Fibroblast of the aortic adventitia (primary cell): ENCODE measurements at regions not wholly inside any gene's neighbourhood (a gene's known extent, or its start where the extent isn't known, plus 50 kb on each side); places are given as distances from the start of the nearest gene placed in this dataset.

Source experiments
- DNase-seq: peaks from one replicate; pipeline ENCODE4 v3.0.0-alpha.2; 2010; ENCODE audit warnings: low read depth
- H3K4me3 ChIP-seq: 2 replicates; pipeline ENCODE4 v1.5.1; 2011; ENCODE audit warnings: low read depth, mild to moderate bottlenecking, control low read depth, low read length, moderate library complexity
- CTCF ChIP-seq: IDR thresholded peaks from 2 replicates; pipeline ENCODE4 v1.5.1; 2011; ENCODE audit warnings: mild to moderate bottlenecking, low read length, control low read depth, inconsistent platforms; ENCODE audit not compliant: insufficient read depth

DNA sequence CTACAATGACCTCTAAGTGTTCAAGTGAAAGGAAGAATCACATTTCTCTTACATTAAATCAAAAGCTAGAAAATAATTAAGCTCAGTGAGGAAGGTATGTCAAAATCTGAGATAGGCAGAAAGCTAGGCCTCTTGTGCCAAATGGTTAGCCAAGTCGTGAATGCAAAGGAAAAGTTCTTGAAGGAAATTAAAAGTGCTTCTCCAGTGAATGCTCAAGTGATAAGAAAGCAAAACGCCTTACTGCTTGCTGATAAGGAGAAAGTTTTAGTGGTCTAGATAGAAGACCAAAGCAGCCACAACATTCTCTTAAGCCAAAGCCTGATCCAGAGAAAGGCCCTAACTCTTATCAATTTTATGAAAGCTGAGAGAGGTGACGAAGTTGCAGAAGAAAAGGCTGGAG, 932.3 kb upstream of the ACVR2A start:
- H3K4me3 ChIP-seq: no peak overlapping the region
- TF ChIP-seq CTCF: no peak
- no peak for DNase-seq

- no peak for TF ChIP-seq CTCF
- H3K4me3 ChIP-seq: no peak overlapping the region
- DNase-seq: no peak
Observed at GRCh38 chr2:146908776-146909175, 936.1 kb upstream of the ACVR2A start.

GRCh38 chr2:146898083-146898482, 946.7 kb upstream of the ACVR2A start:
- no peak for DNase-seq
- TF ChIP-seq CTCF: no peak
- no peak overlapping the region for H3K4me3 ChIP-seq

DNA sequence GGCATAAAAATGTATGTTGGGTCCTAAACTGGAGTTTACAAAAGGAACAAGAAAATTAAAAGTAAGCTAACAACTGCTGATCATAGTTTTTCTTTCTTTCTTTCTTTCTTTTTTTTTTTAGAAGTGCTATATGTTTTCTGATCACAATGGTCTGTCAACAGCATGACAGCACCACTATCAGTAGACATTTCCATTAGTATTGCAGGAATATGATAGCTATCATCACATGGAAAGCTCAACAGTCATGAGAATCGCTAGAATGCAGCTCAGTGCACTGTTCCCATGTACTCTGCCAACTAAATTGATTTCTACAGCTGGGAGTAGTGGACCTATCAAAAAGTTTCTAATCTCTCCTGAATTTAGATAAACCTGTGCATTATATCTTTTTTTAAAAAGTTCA, 950.3 kb upstream of the ACVR2A start:
- DNase-seq: no peak
- TF ChIP-seq CTCF: no peak
- no peak overlapping the region for H3K4me3 ChIP-seq

DNA sequence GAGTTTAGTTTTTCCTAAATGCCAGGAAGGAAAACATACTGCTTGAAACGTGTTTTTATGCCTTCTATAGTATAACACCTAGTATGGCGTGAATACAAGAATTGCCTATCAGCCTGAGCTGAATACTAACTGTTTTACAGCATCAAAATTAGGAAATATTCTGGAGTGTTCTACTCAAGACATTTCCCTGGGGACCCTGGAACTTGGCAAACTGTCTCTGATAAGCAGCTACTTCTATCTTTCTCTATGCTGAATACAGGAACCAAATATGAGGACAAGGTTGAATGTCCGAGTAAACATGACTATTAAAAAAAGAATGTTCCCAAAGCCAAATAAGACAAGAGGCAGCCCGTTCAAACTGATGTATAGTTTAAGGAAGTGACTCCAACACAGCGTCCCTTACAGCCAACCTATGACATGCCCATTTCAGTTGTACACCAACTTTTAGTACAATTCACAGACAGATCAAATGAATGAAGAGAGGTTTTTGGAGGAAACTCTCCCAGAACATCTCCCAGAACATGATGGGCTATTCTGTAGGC, 951.3 kb upstream of the ACVR2A start:
- no peak overlapping the region for H3K4me3 ChIP-seq
- DNase-seq: peak; percentile 25
- no peak for TF ChIP-seq CTCF

DNA sequence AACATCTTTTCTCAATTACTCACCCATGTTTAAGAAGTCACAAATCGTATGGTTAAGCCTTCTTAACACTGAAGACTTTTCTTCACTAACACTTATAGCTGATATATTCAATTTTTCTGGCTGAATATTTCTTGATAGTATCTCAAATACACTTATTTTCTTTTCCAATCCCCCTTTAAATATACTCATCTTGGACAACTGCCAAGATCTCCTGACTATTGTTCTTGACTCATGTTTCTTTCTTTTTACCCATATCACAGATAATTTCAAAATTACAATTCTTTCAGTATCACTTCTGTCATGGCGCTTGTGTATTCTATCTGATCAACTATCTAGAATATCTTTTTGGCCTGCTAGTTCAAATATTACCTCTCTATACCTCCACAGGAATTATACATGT, 954.3 kb upstream of the ACVR2A start:
- TF ChIP-seq CTCF: no peak
- H3K4me3 ChIP-seq: no peak overlapping the region
- no peak for DNase-seq

GRCh38 chr2:146879882-146880281, 964.9 kb upstream of the ACVR2A start:
- no peak for TF ChIP-seq CTCF
- no peak overlapping the region for H3K4me3 ChIP-seq
- no peak for DNase-seq
